B cell (primary cell): ENCODE measurements at regions not wholly inside any gene's neighbourhood (a gene's known extent, or its start where the extent isn't known, plus 50 kb on each side); places are given as distances from the start of the nearest gene placed in this dataset.

Experiments used
- ATAC-seq: fragments of 200-7000 bp; cut with Tn5 transposase; one replicate; pipeline ENCODE4 v1.10.0; 2021; ENCODE audit warnings: low read depth, mild to moderate bottlenecking, moderate number of reproducible peaks, moderate library complexity
- CTCF ChIA-PET: fragments of 350-600 bp; sonication (Branson Sonifier 250); formaldehyde crosslinking; loops from one replicate; lab custom pipeline; 2021; ENCODE audit warnings: antibody characterized with exemption, inconsistent platforms; lab: Charles Lee
- POLR2A ChIA-PET: fragments of 350-600 bp; sonication (Branson Sonifier 250); formaldehyde crosslinking; loops from one replicate; lab custom pipeline; 2021; ENCODE audit warnings: antibody characterized with exemption; lab: Charles Lee
- DNase-seq: peaks from one replicate; pipeline ENCODE4 v3.0.0; 2013
- H2AFZ ChIP-seq: 2 replicates; pipeline ENCODE4 v1.6.1; 2012; ENCODE audit warnings: mild to moderate bottlenecking, low read depth, low read length; ENCODE audit not compliant: insufficient read depth, poor library complexity, severe bottlenecking
- H3K27ac ChIP-seq, 2 donors: 1 replicate in 1 of 2; 2 replicates in 1 of 2; pipeline ENCODE4 v1.5.1; 2012 to 2013; ENCODE audit warnings: low read length in 2 of 2, mild to moderate bottlenecking in 2 of 2, moderate library complexity in 1 of 2
- H3K27me3 ChIP-seq, 4 experiments: fragments of 200-600 bp in 1 of 4; sonication (generic) in 1 of 4; replicated peaks in 1 of 4; 1 replicate in 2 of 4; 2 replicates in 2 of 4; pipeline versions ENCODE4 v1.6.1 to v1.7.0; 2013 to 2016; ENCODE audit warnings: low read length in 3 of 4, mild to moderate bottlenecking in 2 of 4, mixed read lengths in 1 of 4, moderate library complexity in 1 of 4; ENCODE audit not compliant: insufficient read depth in 4 of 4, control insufficient read depth in 3 of 4; ENCODE audit errors: control extremely low read depth in 1 of 4
- H3K36me3 ChIP-seq, 2 experiments: replicated peaks in 1 of 2; 1 replicate in 1 of 2; 2 replicates in 1 of 2; pipeline versions ENCODE4 v1.6.1 to v1.7.1; 2013; ENCODE audit warnings: low read length in 1 of 2; ENCODE audit not compliant: insufficient read depth in 2 of 2, control insufficient read depth in 1 of 2; ENCODE audit errors: control extremely low read depth in 1 of 2, extremely low read depth in 1 of 2
- H3K4me1 ChIP-seq, 2 donors: fragments of 200-600 bp in 1 of 2; sonication (generic) in 1 of 2; 1 replicate in 1 of 2; 2 replicates in 1 of 2; pipeline versions ENCODE4 v1.5.1 to v1.6.1; 2013 to 2017; ENCODE audit warnings: low read length in 2 of 2; ENCODE audit not compliant: control insufficient read depth in 2 of 2, insufficient read depth in 2 of 2
- H3K4me2 ChIP-seq: replicated peaks from 2 replicates; pipeline ENCODE3; 2012; ENCODE audit warnings: mild to moderate bottlenecking, low read depth, low read length; ENCODE audit not compliant: poor library complexity, severe bottlenecking
- H3K4me3 ChIP-seq, 5 experiments: fragments of 200-600 bp in 1 of 5; sonication (generic) in 1 of 5; 1 replicate in 3 of 5; 2 replicates in 2 of 5; pipeline versions ENCODE4 v1.5.1 to v1.7.0; 2011 to 2016; ENCODE audit warnings: low read length in 4 of 5, mild to moderate bottlenecking in 4 of 5, low read depth in 2 of 5, control low read depth in 1 of 5, moderate library complexity in 1 of 5; ENCODE audit not compliant: insufficient read depth in 1 of 5; ENCODE audit errors: control extremely low read depth in 1 of 5, extremely low read depth in 1 of 5
- H3K79me2 ChIP-seq: fragments of 200-600 bp; sonication (generic); one replicate; pipeline ENCODE4 v1.6.0; 2016; ENCODE audit warnings: low read length; ENCODE audit not compliant: control insufficient read depth, insufficient read depth
- H3K9ac ChIP-seq: fragments of 200-600 bp; sonication (generic); 2 replicates; pipeline ENCODE4 v1.6.1; 2017; ENCODE audit warnings: mild to moderate bottlenecking, low read length, moderate library complexity
- H3K9me3 ChIP-seq, 3 donors: one replicate each; pipeline versions ENCODE4 v1.6.1 to v1.7.1; 2013; ENCODE audit warnings: low read length in 2 of 3; ENCODE audit not compliant: control insufficient read depth in 2 of 3, insufficient read depth in 1 of 3; ENCODE audit errors: control extremely low read depth in 1 of 3
- H4K20me1 ChIP-seq: 2 replicates; pipeline ENCODE4 v1.6.0; 2012; ENCODE audit warnings: mild to moderate bottlenecking, low read length; ENCODE audit not compliant: insufficient read depth, control insufficient read depth, poor library complexity, severe bottlenecking
- H3K27ac Mint-ChIP-seq: one replicate; pipeline ENCODE4 v1.8.0; 2021; ENCODE audit warnings: mixed read lengths
- H3K27me3 Mint-ChIP-seq: one replicate; pipeline ENCODE4 v1.8.0; 2021; ENCODE audit warnings: mixed read lengths
- H3K4me1 Mint-ChIP-seq: one replicate; pipeline ENCODE4 v1.8.0; 2021; ENCODE audit warnings: mixed read lengths
- H3K4me3 Mint-ChIP-seq: one replicate; pipeline ENCODE4 v1.8.0; 2021; ENCODE audit warnings: mixed read lengths
- H3K9me3 Mint-ChIP-seq: one replicate; pipeline ENCODE4 v1.8.0; 2022; ENCODE audit warnings: mixed read lengths; ENCODE audit not compliant: insufficient read depth
- EZH2 ChIP-seq: IDR thresholded peaks from 2 replicates; pipeline ENCODE4 v1.6.1; 2012; ENCODE audit warnings: borderline replicate concordance, low read depth, mild to moderate bottlenecking, moderate library complexity, low read length; ENCODE audit not compliant: insufficient read depth, poor library complexity, severe bottlenecking
- WGBS: methylation state at CpG from one replicate; pipeline ENCODE4 v1.1.5; 2013; ENCODE audit warnings: missing lambda C conversion rate; ENCODE audit not compliant: insufficient coverage; 5-methylcytosine and 5-hydroxymethylcytosine counted together
- intact Hi-C: fragments of 100-400 bp; cut with micrococcal nuclease; formaldehyde crosslinking; loops from one replicate; pipeline ENCODE4 v1.10.0; 2022
- TF ChIP-seq, protein P1 (sequence below): fragments of 200-600 bp; IDR thresholded peaks from one replicate; pipeline ENCODE4 v1.8.0; 2022; ENCODE audit warnings: antibody characterized with exemption, mild to moderate bottlenecking

- Histone ChIP-seq H3K79me2 (no peaks in the 10 kb centered on the region), H2AFZ (no peak overlapping the region), H3K4me2 (no peak overlapping the region), H3K27ac (no peak overlapping the region), H3K4me1 (no peaks in the 10 kb centered on the region), H3K4me3 (no peak overlapping the region), H3K9me3 (no peaks in the 10 kb centered on the region), H3K27me3 (no peaks in the 10 kb centered on the region), H4K20me1 (no peaks in the 10 kb centered on the region), H3K36me3 (no peaks in the 10 kb centered on the region), H3K9ac (no peak overlapping the region)
- no peak for ATAC-seq
- TF ChIP-seq, protein P1, sequence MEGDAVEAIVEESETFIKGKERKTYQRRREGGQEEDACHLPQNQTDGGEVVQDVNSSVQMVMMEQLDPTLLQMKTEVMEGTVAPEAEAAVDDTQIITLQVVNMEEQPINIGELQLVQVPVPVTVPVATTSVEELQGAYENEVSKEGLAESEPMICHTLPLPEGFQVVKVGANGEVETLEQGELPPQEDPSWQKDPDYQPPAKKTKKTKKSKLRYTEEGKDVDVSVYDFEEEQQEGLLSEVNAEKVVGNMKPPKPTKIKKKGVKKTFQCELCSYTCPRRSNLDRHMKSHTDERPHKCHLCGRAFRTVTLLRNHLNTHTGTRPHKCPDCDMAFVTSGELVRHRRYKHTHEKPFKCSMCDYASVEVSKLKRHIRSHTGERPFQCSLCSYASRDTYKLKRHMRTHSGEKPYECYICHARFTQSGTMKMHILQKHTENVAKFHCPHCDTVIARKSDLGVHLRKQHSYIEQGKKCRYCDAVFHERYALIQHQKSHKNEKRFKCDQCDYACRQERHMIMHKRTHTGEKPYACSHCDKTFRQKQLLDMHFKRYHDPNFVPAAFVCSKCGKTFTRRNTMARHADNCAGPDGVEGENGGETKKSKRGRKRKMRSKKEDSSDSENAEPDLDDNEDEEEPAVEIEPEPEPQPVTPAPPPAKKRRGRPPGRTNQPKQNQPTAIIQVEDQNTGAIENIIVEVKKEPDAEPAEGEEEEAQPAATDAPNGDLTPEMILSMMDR: no peak
- TF ChIP-seq EZH2: no peak
- H3K4me1 Mint-ChIP-seq: no peaks in the 10 kb centered on the region
- H3K4me3 Mint-ChIP-seq: no peak overlapping the region
- ChIA-PET CTCF (no interaction called here), POLR2A (no interaction called here)
- H3K9me3 Mint-ChIP-seq: peaks cover 2% of the 10 kb centered on the region
- no peaks in the 10 kb centered on the region for H3K27me3 Mint-ChIP-seq
- intact Hi-C loops: no loop called here
- 100% methylated on average over 1 of the region's 5 CpGs for WGBS
- no peak overlapping the region for H3K27ac Mint-ChIP-seq
- no peak for DNase-seq
These were observed 245.4 kb downstream of the GALR1 start for GRCh38 chr18:77495079-77495478.

GRCh38 chr18:77495982-77496690 lies 246.5 kb downstream of the GALR1 start:
- Histone ChIP-seq H3K36me3 (no peaks in the 10 kb centered on the region), H3K4me2 (no peak overlapping the region), H3K27ac (no peak overlapping the region), H3K4me3 (no peak overlapping the region), H3K79me2 (no peaks in the 10 kb centered on the region), H2AFZ (no peak overlapping the region), H3K9me3 (no peaks in the 10 kb centered on the region), H3K4me1 (no peaks in the 10 kb centered on the region), H3K27me3 (no peaks in the 10 kb centered on the region), H3K9ac (no peak overlapping the region), H4K20me1 (no peaks in the 10 kb centered on the region)
- intact Hi-C loops: no loop called here
- H3K27me3 Mint-ChIP-seq: no peaks in the 10 kb centered on the region
- no peak for DNase-seq
- H3K27ac Mint-ChIP-seq: no peak overlapping the region
- no CpG with 5 or more reads among the region's 1 CpG for WGBS
- no peak overlapping the region for H3K4me3 Mint-ChIP-seq
- CTCF ChIA-PET: no interaction called here
- H3K4me1 Mint-ChIP-seq: no peaks in the 10 kb centered on the region
- no peak for TF ChIP-seq EZH2
- TF ChIP-seq, protein P1: no peak
- POLR2A ChIA-PET: no interaction called here
- ATAC-seq: no peak
- H3K9me3 Mint-ChIP-seq: peaks cover 2% of the 10 kb centered on the region
